GM10266 (cell line): ENCODE measurements at regions not wholly inside any gene's neighbourhood (a gene's known extent, or its start where the extent isn't known, plus 50 kb on each side); places are given as distances from the start of the nearest gene placed in this dataset.

Source experiments
- DNase-seq: peaks from one replicate; pipeline ENCODE4 v3.0.0; 2012; ENCODE audit errors: extremely low spot score
- TF ChIP-seq, protein P1 (sequence below): IDR thresholded peaks from 2 replicates; pipeline ENCODE4 v1.5.1; 2012; ENCODE audit warnings: mild to moderate bottlenecking, low read depth; ENCODE audit not compliant: control insufficient read depth, insufficient read depth; ENCODE audit errors: missing control alignments

DNA sequence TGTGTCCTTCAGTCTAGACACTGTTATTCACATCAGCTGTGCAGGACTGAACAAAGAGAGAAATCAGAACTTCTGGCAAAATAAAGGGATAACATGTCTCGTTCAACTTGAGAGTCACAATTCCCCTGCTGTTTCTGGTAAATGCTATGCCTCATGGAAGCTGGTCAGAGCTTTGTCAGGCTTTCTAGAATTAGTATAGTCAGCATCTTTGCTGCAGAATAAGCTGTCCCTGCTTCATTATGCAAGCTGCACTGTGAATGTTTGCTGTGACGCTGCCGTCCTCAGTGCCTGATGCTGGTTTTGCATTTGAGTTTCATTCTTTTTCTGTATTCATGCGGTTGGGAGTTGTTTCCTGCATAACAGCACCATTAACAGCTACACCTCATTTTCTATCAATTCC is 96.4 kb upstream of the KCNJ6 start:
- DNase-seq, result no peak
- TF ChIP-seq, protein P1, sequence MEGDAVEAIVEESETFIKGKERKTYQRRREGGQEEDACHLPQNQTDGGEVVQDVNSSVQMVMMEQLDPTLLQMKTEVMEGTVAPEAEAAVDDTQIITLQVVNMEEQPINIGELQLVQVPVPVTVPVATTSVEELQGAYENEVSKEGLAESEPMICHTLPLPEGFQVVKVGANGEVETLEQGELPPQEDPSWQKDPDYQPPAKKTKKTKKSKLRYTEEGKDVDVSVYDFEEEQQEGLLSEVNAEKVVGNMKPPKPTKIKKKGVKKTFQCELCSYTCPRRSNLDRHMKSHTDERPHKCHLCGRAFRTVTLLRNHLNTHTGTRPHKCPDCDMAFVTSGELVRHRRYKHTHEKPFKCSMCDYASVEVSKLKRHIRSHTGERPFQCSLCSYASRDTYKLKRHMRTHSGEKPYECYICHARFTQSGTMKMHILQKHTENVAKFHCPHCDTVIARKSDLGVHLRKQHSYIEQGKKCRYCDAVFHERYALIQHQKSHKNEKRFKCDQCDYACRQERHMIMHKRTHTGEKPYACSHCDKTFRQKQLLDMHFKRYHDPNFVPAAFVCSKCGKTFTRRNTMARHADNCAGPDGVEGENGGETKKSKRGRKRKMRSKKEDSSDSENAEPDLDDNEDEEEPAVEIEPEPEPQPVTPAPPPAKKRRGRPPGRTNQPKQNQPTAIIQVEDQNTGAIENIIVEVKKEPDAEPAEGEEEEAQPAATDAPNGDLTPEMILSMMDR, result no peak

DNA sequence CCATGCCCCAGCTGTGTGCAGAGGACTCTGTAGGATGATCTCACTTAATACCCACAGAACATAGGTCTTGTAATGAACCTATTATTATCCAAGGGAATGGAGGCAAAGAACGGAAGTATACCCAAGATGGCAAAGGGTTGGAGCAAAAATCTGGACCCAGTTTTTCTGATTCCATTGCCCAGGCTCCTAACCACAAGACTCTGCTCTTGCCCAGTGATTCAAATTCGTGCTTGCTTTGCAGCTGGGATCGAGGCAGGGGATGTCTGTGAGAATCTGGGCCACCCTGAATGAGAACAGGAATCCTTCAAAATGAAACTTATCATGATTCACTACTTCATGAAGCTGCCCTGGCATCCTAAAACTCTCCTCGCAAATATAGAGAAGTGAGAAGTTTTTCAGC is 97.5 kb upstream of the KCNJ6 start:
- DNase-seq, result no peak
- TF ChIP-seq, protein P1, result no peak

DNA sequence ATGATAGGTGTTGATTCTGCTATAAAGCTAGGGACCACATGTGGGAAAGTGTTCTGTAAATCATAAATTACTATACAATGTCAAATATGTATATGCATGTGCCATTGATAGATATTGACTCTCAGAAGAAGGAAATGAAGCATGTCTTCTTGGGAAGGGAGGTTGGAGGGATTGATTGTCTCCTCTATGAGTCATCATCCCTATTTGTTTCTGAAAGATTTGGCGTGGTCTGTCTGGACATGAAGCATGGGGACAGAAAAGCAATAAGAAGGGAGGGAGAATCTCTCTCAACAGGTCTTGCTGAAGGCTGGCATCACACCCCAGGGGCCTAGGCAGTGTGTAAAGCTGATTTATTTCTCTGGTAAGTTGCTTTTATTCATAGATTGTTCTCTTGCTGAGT is 98.0 kb upstream of the KCNJ6 start:
- TF ChIP-seq, protein P1, result no peak
- DNase-seq, result no peak

DNA sequence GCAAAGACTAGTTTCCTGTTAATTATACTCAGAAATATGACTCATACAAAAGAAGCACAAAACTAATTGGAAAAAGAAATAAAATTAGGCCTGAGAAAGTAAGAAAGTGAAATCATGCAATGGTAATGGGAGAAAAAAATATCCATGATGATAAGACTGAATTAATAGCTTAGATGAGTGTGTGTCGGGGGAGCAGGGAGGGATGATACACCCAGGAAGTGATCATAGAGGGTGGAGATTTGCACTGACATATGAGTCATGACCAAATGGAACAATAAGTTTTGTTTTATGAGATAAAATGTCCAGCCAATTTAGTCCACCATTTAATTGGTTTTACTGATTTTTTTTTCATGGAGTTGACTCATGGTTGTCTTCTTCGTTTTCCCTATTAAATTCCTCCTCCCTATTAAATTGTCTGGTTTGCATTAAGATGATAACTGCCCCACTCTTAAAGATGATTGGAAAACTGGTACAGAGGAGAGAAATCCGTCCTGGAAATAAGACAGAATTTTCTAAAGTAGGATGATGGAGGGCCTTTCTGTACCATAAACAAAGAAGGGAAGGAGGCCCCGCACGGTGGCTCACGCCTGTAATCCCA is 111.7 kb upstream of the KCNJ6 start:
- TF ChIP-seq, protein P1, result no peak
- DNase-seq, result no peak

DNA sequence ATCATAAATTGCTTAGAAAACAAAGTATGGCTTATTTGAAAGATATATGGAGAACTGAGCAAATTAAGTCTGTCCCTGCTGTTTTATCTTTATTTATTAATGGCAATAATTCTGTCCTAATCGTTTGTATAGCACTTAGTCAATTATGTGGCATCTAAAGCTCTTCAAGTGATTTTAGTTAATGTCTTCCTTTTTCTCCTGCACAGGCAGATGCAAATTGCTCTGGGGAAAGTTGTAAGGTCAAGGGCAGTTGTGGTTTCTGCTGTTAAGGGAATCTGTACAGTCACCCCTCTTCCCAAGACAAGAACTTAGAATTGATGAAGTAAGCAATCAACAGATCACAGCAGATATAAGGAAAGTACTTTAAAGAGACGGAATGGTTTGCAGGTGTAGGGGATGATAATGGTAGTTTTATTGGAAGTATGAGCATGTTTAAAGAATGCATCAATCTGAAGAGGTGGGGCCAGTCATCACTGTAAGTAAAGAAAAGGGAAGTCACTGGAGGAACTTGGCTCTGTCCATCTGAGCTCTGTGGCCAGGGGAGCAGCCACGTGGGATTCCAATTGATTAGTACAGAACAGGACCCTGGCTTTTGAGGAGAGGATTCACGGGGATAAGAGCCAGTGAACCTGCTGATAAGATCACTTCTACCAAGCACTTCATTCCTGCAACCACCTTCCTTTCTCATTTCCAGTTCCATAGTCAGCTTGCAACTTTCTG is 116.0 kb upstream of the KCNJ6 start:
- TF ChIP-seq, protein P1, result no peak

DNA sequence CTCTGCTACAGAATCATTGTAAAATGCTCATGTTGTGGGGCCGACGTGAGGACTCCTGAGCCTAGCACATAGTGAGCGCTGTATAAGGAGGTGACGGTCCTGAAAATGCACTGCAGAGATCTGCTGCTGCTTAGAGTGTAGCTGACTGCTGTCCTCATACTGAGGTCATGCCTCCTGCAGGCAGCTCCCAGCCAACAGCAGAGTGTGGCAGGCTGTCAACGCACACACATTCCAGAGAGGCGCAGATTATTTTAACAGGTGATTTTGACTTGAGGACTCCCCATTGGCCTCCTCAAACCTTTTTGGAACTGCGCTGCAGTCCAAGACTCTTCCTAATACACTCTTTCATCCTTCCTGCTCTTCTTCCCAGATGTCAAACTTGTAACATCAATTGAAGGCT is 119.8 kb upstream of the KCNJ6 start:
- no peak for DNase-seq
- TF ChIP-seq, protein P1, result no peak

More for the DNA sequence above, 116.0 kb upstream of the KCNJ6 start:
- DNase-seq, result no peak

DNA sequence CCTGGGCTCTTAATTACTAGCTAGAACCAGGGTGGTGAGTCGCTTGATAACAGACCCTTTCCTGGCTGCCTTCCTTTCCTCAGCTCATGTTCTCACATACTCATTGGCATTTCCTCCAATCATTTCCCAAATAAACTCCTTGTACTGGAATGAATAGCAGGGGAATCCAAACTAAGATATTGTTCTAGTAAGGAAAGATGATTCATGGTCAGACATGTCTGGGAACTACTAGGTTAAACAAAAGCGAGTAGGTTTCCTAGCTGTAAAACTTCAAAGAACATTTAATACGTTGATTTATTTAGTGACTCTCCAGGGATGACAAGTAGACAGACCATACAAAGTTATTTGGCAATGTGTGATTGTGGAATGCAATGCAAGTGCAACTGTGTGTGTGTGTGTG is 121.2 kb upstream of the KCNJ6 start:
- TF ChIP-seq, protein P1, result no peak
- no peak for DNase-seq
